GM19372 (cell line): ENCODE measurements at regions not wholly inside any gene's neighbourhood (a gene's known extent, or its start where the extent isn't known, plus 50 kb on each side); places are given as distances from the start of the nearest gene placed in this dataset.
"Not testable (repeated sequence)": the region's sequence is repeated elsewhere in the genome, so short reads cannot be mapped to it uniquely, and the experiment has no call there.

ENCODE experiments used
- ATAC-seq: cut with Tn5 transposase; IDR thresholded peaks from one replicate; pipeline ENCODE4 v1.9.1; 2021; ENCODE audit warnings: mild to moderate bottlenecking, low read depth, moderate library complexity; ENCODE audit not compliant: unreplicated experiment

- no peak for ATAC-seq
Measured at GRCh38 chr9:11128156-11128555, 515.4 kb upstream of the PTPRD start.

GRCh38 chr9:11135851-11136250 is 523.0 kb upstream of the PTPRD start:
- ATAC-seq, result no peak

- ATAC-seq, result no peak
Measured at GRCh38 chr9:11141357-11141756, 528.6 kb upstream of the PTPRD start.

GRCh38 chr9:11142965-11143738 is 530.4 kb upstream of the PTPRD start:
- ATAC-seq, result no peak

- ATAC-seq, result no peak
Measured at GRCh38 chr9:11144746-11145145, 531.9 kb upstream of the PTPRD start.

GRCh38 chr9:11148189-11148588 is 535.4 kb upstream of the PTPRD start:
- no peak for ATAC-seq

- no peak for ATAC-seq
Measured at GRCh38 chr9:11149065-11149464, 536.3 kb upstream of the PTPRD start.

GRCh38 chr9:11158063-11158462 is 545.3 kb upstream of the PTPRD start:
- ATAC-seq, result no peak

GRCh38 chr9:11158676-11159075 is 545.9 kb upstream of the PTPRD start:
- ATAC-seq, result no peak

GRCh38 chr9:11159318-11159862 is 546.6 kb upstream of the PTPRD start:
- no peak for ATAC-seq

GRCh38 chr9:11163843-11164242 is 551.0 kb upstream of the PTPRD start:
- ATAC-seq, result no peak

- no peak for ATAC-seq
Measured at GRCh38 chr9:11182001-11182400, 569.2 kb upstream of the PTPRD start.

GRCh38 chr9:11190719-11191118 is 577.9 kb upstream of the PTPRD start:
- no peak for ATAC-seq

GRCh38 chr9:11192993-11193392 is 580.2 kb upstream of the PTPRD start:
- no peak for ATAC-seq

- ATAC-seq, result no peak
Measured at GRCh38 chr9:11194246-11194645, 581.4 kb upstream of the PTPRD start.

GRCh38 chr9:11196840-11197365 is 584.1 kb upstream of the PTPRD start:
- not testable (repeated sequence) for ATAC-seq

- no peak for ATAC-seq
Measured at GRCh38 chr9:11199335-11199734, 586.5 kb upstream of the PTPRD start.

- ATAC-seq, result no peak
Measured at GRCh38 chr9:11204521-11204920, 591.7 kb upstream of the PTPRD start.

- no peak for ATAC-seq
Measured at GRCh38 chr9:11206925-11207324, 594.1 kb upstream of the PTPRD start.

GRCh38 chr9:11233696-11234095 is 620.9 kb upstream of the PTPRD start:
- ATAC-seq, result no peak

GRCh38 chr9:11235061-11235460 is 622.3 kb upstream of the PTPRD start:
- ATAC-seq, result no peak

- ATAC-seq, result no peak
Measured at GRCh38 chr9:11241779-11242178, 629.0 kb upstream of the PTPRD start.
